ENCODE measurements at regions not wholly inside any gene's neighbourhood (a gene's known extent, or its start where the extent isn't known, plus 50 kb on each side); places are given as distances from the start of the nearest gene placed in this dataset.

DNA sequence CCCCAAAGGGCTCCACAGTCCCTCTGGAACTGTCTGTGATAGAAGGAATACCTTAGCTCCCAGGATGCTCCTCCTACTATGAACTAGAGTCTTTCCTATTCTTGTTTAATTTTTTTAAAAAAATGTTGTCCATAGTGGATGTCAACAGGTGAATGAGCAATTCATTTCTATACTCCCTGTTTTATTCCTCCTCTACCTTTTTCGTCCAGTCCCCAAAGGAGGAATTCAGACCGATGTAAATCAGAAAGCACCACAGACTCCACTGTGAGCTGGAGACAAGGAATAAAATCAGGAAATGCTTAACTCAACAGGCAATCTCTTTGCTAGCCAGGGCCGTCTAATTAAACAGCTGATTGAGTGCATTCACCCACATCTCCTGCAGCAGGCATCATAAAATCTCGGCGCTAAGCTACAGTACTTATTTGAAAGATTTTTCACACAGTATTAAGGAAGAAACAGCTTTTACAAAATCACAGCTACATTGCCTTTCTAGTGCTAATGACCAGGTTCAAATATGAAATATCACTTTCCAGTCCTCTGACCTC lies 381.6 kb downstream of the SIPA1L2 start:
- no peak overlapping the region for H3K27ac ChIP-seq

DNA sequence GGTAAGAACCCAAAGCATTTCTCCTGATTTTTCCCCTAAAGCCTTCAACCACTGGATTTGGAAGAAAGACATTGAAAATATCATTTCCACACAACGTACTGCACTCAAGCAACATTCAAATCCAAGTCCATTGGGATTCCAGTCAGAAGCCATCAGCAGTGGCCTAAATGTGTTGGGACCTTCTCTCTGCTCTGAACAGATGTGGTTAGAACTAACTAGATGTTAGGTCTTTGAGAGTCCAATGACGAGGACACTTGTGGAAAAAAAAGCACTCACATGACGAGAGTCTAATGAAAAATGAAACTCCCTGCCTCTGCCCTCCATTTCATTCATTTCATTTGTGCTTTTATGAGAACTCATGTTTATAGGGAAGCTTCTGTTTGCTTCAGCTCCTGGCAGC lies 382.3 kb downstream of the SIPA1L2 start:
- TF ChIP-seq ZFX (IDR thresholded peaks at IDR 0.05) = no peak
- TF ChIP-seq, protein P1, sequence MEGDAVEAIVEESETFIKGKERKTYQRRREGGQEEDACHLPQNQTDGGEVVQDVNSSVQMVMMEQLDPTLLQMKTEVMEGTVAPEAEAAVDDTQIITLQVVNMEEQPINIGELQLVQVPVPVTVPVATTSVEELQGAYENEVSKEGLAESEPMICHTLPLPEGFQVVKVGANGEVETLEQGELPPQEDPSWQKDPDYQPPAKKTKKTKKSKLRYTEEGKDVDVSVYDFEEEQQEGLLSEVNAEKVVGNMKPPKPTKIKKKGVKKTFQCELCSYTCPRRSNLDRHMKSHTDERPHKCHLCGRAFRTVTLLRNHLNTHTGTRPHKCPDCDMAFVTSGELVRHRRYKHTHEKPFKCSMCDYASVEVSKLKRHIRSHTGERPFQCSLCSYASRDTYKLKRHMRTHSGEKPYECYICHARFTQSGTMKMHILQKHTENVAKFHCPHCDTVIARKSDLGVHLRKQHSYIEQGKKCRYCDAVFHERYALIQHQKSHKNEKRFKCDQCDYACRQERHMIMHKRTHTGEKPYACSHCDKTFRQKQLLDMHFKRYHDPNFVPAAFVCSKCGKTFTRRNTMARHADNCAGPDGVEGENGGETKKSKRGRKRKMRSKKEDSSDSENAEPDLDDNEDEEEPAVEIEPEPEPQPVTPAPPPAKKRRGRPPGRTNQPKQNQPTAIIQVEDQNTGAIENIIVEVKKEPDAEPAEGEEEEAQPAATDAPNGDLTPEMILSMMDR (conservative IDR thresholded peaks at IDR 0.05) = no peak
- no peak overlapping the region for H3K27ac ChIP-seq

More for the DNA sequence above, 381.6 kb downstream of the SIPA1L2 start:
- TF ChIP-seq, protein P1 (conservative IDR thresholded peaks at IDR 0.05) = no peak
- TF ChIP-seq ZFX (IDR thresholded peaks at IDR 0.05) = no peak

DNA sequence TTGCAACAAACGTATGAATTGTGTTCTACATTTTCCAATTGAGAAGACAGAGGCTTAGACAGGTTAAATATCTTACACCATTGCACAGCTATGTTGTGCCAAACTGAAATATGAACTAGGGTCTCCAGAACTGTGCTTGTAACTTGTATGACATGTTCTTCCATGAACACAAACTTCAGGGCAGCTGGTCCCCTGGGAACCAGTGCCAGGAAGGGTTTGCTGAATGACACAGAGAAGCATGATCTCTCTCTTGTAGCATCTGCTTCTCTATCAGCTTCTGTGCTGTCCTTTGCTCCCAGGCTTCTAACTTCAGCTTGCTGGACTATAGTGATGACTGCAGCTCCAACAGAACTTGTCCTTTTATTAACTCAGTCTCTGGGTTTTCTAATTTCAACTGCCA lies 385.5 kb downstream of the SIPA1L2 start:
- TF ChIP-seq, protein P1 (conservative IDR thresholded peaks at IDR 0.05) = no peak
- no peak for TF ChIP-seq ZFX (IDR thresholded peaks at IDR 0.05)
- no peak overlapping the region for H3K27ac ChIP-seq

DNA sequence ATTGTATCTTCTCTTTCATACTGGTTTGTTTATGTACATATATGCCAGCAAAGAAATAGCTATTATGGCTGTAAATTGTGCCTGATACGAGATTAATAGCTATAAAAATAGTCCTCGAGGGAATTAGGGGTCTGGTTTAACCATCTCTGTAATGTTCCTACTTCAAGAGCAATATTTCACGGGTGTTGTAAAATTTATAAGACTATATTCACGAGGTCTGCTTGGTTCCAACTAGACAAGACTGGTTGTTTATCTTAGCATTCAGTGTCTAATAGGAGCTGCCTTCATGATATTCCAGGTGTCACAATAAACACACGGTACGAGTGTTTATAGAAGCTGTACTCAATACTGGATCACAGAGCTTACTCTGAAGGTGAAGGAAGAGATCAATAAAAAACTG lies 389.9 kb downstream of the SIPA1L2 start:
- no peak overlapping the region for H3K27ac ChIP-seq
- TF ChIP-seq, protein P1 (conservative IDR thresholded peaks at IDR 0.05) = no peak
- no peak for TF ChIP-seq ZFX (IDR thresholded peaks at IDR 0.05)

DNA sequence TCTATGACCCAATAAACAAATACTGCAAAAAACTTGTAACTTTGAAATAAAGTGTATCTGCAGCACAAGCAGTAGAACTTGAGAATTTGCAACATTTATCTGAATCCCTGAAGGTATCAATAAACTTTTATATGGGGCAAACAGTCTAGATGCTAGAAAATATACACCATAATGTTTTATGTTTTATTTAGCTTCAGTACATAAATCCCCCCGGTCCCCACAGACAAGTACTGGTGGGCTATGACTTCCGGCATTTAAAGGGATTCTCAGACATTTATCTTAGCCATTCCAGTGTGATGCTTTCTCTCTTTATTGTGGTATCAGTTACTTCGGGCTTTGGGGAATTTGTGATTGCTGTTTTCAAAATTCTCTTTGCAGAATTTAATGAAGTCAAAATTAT lies 390.4 kb downstream of the SIPA1L2 start:
- TF ChIP-seq ZFX (IDR thresholded peaks at IDR 0.05) = no peak
- TF ChIP-seq, protein P1 (conservative IDR thresholded peaks at IDR 0.05) = no peak
- no peak overlapping the region for H3K27ac ChIP-seq

DNA sequence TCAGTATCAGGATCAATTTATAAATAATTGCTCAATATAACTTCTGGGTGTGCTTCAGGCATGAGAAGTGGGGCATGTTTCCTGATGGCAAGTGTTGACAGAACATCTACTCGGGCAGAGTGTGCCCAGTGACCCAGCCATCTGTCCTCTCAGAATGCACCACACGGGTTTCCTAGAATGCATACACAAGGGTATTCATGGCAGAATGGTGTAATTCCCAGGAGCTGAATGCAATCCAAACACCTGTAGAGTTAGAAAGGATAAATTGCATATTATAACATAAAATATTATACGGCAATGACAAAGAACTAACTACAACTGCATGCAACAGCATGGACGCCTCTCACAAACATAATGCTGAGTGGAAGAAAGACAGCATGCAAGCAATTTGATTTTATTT lies 391.9 kb downstream of the SIPA1L2 start:
- TF ChIP-seq ZFX (IDR thresholded peaks at IDR 0.05) = no peak
- TF ChIP-seq, protein P1 (conservative IDR thresholded peaks at IDR 0.05) = no peak

DNA sequence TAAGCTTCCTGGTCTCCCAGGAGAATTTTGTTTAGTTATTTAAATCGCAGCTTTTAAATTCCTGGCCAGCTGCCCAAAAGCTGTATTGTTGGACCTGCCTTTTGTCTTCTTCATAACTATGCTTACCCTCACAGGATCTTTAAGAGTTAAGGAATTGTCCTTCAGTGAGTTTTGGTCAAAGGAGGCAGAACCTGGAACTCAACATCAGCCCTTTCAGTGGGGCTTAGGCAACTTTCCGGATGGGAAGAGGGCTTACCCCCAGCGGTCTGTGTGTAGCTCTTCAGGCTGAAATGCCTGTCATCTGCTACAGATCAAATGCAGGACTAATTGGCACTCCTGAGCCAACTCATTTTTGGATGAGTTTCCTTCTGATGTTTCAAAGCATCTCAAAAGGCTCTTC lies 402.6 kb downstream of the SIPA1L2 start:
- TF ChIP-seq, protein P1 (conservative IDR thresholded peaks at IDR 0.05) = no peak
- TF ChIP-seq ZFX (IDR thresholded peaks at IDR 0.05) = no peak
- H3K27ac ChIP-seq = no peak overlapping the region

More for the DNA sequence above, 391.9 kb downstream of the SIPA1L2 start:
- no peak overlapping the region for H3K27ac ChIP-seq

Measured in C4-2B (cell line).